HEK293 (cell line): ENCODE measurements at regions not wholly inside any gene's neighbourhood (a gene's known extent, or its start where the extent isn't known, plus 50 kb on each side); places are given as distances from the start of the nearest gene placed in this dataset.

Experiments
- CTCF ChIA-PET: fragments of 350-600 bp; formaldehyde crosslinking; extraction: SDS; loops from one replicate; lab custom pipeline; 2021; ENCODE audit warnings: antibody characterized with exemption; lab: Yijun Ruan, JAX
- POLR2A ChIA-PET: fragments of 300-600 bp; formaldehyde crosslinking; extraction: SDS; loops from one replicate; lab custom pipeline; 2020; ENCODE audit warnings: antibody characterized with exemption, inconsistent platforms; lab: Yijun Ruan, JAX
- H3K27ac ChIP-seq: fragments of 200-500 bp; sonication (Bioruptor generic); 2 replicates; pipeline ENCODE4 v1.5.1; 2014; ENCODE audit warnings: low read depth, low read length, control low read depth, inconsistent platforms; ENCODE audit errors: extremely low read depth
- H3K36me3 ChIP-seq, 2 experiments: fragments of 200-500 bp in 1 of 2; sonication (Bioruptor generic) in 1 of 2; 1 replicate in 1 of 2; 2 replicates in 1 of 2; pipeline ENCODE4 v1.5.1; 2014 to 2017; ENCODE audit warnings: inconsistent platforms in 2 of 2, low read length in 2 of 2; ENCODE audit not compliant: control insufficient read depth in 2 of 2, insufficient read depth in 1 of 2
- H3K4me1 ChIP-seq: fragments of 200-500 bp; sonication (Bioruptor generic); 2 replicates; pipeline ENCODE4 v1.5.1; 2014; ENCODE audit warnings: mild to moderate bottlenecking, low read length, inconsistent platforms; ENCODE audit not compliant: control insufficient read depth, insufficient read depth
- H3K4me3 ChIP-seq: 2 replicates; pipeline ENCODE4 v1.5.1; 2011; ENCODE audit warnings: low read depth, mild to moderate bottlenecking, control low read depth, low read length, moderate library complexity
- H3K9me3 ChIP-seq: fragments of 200-500 bp; sonication (Bioruptor generic); 2 replicates; pipeline ENCODE4 v1.5.1; 2014; ENCODE audit warnings: low read depth, low read length, inconsistent platforms; ENCODE audit not compliant: control insufficient read depth, insufficient read depth
- BCL11B ChIP-seq: fragments of 450-650 bp; formaldehyde crosslinking; IDR thresholded peaks from 2 replicates; pipeline ENCODE4 v1.5.1; 2016; ENCODE audit warnings: low read depth, missing biosample characterization, missing genetic modification characterization
- GLIS1 ChIP-seq: fragments of 450-650 bp; formaldehyde crosslinking; IDR thresholded peaks from 2 replicates; pipeline ENCODE4 v1.5.1; 2016; ENCODE audit warnings: missing biosample characterization, missing genetic modification characterization
- KLF7 ChIP-seq: fragments of 450-650 bp; formaldehyde crosslinking; IDR thresholded peaks from 2 replicates; pipeline ENCODE4 v1.5.1; 2016; ENCODE audit warnings: missing biosample characterization, missing genetic modification characterization, borderline replicate concordance
- KLF9 ChIP-seq: fragments of 450-650 bp; formaldehyde crosslinking; IDR thresholded peaks from 2 replicates; pipeline ENCODE4 v1.5.1; 2016; ENCODE audit warnings: missing biosample characterization, missing genetic modification characterization, low read depth
- OVOL3 ChIP-seq: fragments of 450-650 bp; formaldehyde crosslinking; IDR thresholded peaks from 2 replicates; pipeline ENCODE4 v1.5.1; 2016; ENCODE audit warnings: missing biosample characterization, missing genetic modification characterization
- PRDM6 ChIP-seq: fragments of 450-650 bp; formaldehyde crosslinking; IDR thresholded peaks from 2 replicates; pipeline ENCODE4 v1.5.1; 2017; ENCODE audit warnings: missing biosample characterization, missing genetic modification characterization
- SALL2 ChIP-seq: fragments of 450-650 bp; formaldehyde crosslinking; IDR thresholded peaks from 2 replicates; pipeline ENCODE4 v1.5.0; 2017; ENCODE audit warnings: missing biosample characterization, mild to moderate bottlenecking, missing genetic modification characterization, borderline replicate concordance
- SCRT1 ChIP-seq: fragments of 450-650 bp; formaldehyde crosslinking; IDR thresholded peaks from 2 replicates; pipeline ENCODE4 v1.5.1; 2016; ENCODE audit warnings: missing biosample characterization, missing genetic modification characterization, borderline replicate concordance
- SP3 ChIP-seq: fragments of 450-650 bp; formaldehyde crosslinking; IDR thresholded peaks from 2 replicates; pipeline ENCODE4 v1.5.1; 2016; ENCODE audit warnings: missing biosample characterization, missing genetic modification characterization
- TRIM28 ChIP-seq: IDR thresholded peaks from 2 replicates; pipeline ENCODE4 v1.6.1; 2011; ENCODE audit warnings: low read length, control low read depth, borderline replicate concordance
- ZBTB1 ChIP-seq: fragments of 450-650 bp; formaldehyde crosslinking; IDR thresholded peaks from 2 replicates; pipeline ENCODE4 v1.5.1; 2016; ENCODE audit warnings: missing biosample characterization, missing genetic modification characterization
- ZBTB8A ChIP-seq: fragments of 450-650 bp; formaldehyde crosslinking; IDR thresholded peaks from 2 replicates; pipeline ENCODE4 v1.5.1; 2016; ENCODE audit warnings: missing biosample characterization, missing genetic modification characterization
- ZIC2 ChIP-seq: fragments of 450-650 bp; formaldehyde crosslinking; IDR thresholded peaks from 2 replicates; pipeline ENCODE4 v1.5.1; 2016; ENCODE audit warnings: missing biosample characterization, missing genetic modification characterization
- ZNF10 ChIP-seq: fragments of 450-650 bp; formaldehyde crosslinking; IDR thresholded peaks from 2 replicates; pipeline ENCODE4 v1.5.1; 2017; ENCODE audit warnings: missing biosample characterization, missing genetic modification characterization
- ZNF146 ChIP-seq: fragments of 450-650 bp; formaldehyde crosslinking; IDR thresholded peaks from 2 replicates; pipeline ENCODE4 v1.5.1; 2016; ENCODE audit warnings: missing biosample characterization, missing genetic modification characterization
- ZNF211 ChIP-seq: fragments of 450-650 bp; formaldehyde crosslinking; IDR thresholded peaks from 2 replicates; pipeline ENCODE4 v1.5.1; 2016; ENCODE audit warnings: low read depth, missing biosample characterization, missing genetic modification characterization
- ZNF335 ChIP-seq: fragments of 450-650 bp; formaldehyde crosslinking; conservative IDR thresholded peaks from 2 replicates; pipeline ENCODE4 v1.5.1; 2016; ENCODE audit warnings: missing biosample characterization, missing genetic modification characterization
- ZNF350 ChIP-seq: fragments of 450-650 bp; formaldehyde crosslinking; IDR thresholded peaks from 2 replicates; pipeline ENCODE4 v1.5.0; 2017; ENCODE audit warnings: missing biosample characterization, mild to moderate bottlenecking, missing genetic modification characterization
- ZNF394 ChIP-seq: fragments of 450-650 bp; formaldehyde crosslinking; IDR thresholded peaks from 2 replicates; pipeline ENCODE4 v1.5.1; 2016; ENCODE audit warnings: missing biosample characterization, missing genetic modification characterization, mild to moderate bottlenecking, moderate library complexity, borderline replicate concordance
- ZNF426 ChIP-seq: fragments of 450-650 bp; formaldehyde crosslinking; IDR thresholded peaks from 2 replicates; pipeline ENCODE4 v1.5.1; 2017; ENCODE audit warnings: missing biosample characterization, missing genetic modification characterization, mild to moderate bottlenecking, inconsistent platforms, moderate library complexity
- ZNF518A ChIP-seq: fragments of 450-650 bp; formaldehyde crosslinking; conservative IDR thresholded peaks from 2 replicates; pipeline ENCODE4 v1.5.1; 2016; ENCODE audit warnings: low read depth, missing biosample characterization, missing genetic modification characterization
- ZNF529 ChIP-seq: fragments of 450-650 bp; formaldehyde crosslinking; IDR thresholded peaks from 2 replicates; pipeline ENCODE4 v1.5.1; 2017; ENCODE audit warnings: missing genetic modification characterization, missing biosample characterization; ENCODE audit not compliant: insufficient replicate concordance
- ZNF558 ChIP-seq: fragments of 450-650 bp; formaldehyde crosslinking; IDR thresholded peaks from 2 replicates; pipeline ENCODE4 v1.5.1; 2016; ENCODE audit warnings: missing biosample characterization, missing genetic modification characterization
- ZNF626 ChIP-seq: fragments of 450-650 bp; sonication (Bioruptor Pico); formaldehyde crosslinking; IDR thresholded peaks from 2 replicates; pipeline ENCODE4 v1.5.1; 2018; ENCODE audit warnings: missing biosample characterization, missing genetic modification characterization, inconsistent platforms
- ZNF837 ChIP-seq: fragments of 450-650 bp; formaldehyde crosslinking; IDR thresholded peaks from 2 replicates; pipeline ENCODE4 v1.5.1; 2016; ENCODE audit warnings: missing biosample characterization, missing genetic modification characterization
- ZSCAN5A ChIP-seq: fragments of 450-650 bp; formaldehyde crosslinking; IDR thresholded peaks from 2 replicates; pipeline ENCODE4 v1.5.1; 2016; ENCODE audit warnings: missing biosample characterization, missing genetic modification characterization

GRCh38 chr18:66209656-66210055 lies 394.2 kb downstream of the CDH19 start (continued):
- TF ChIP-seq ZNF518A (tag by site-specific recombination) (no peak), ZNF350 (tag by site-specific recombination) (no peak), ZNF626 (no peak), TRIM28 (no peak), SCRT1 (tag by site-specific recombination) (no peak), PRDM6 (tag by site-specific recombination) (no peak), KLF7 (tag by site-specific recombination) (no peak), ZNF426 (tag by site-specific recombination) (no peak), GLIS1 (tag by site-specific recombination) (no peak), SP3 (tag by site-specific recombination) (no peak), ZNF394 (no peak), ZNF10 (tag by site-specific recombination) (no peak), ZNF558 (tag by site-specific recombination) (no peak), ZBTB8A (no peak), ZNF529 (no peak), ZNF146 (tag by site-specific recombination) (no peak)
- TF ChIP-seq, all 188 proteins: peak for 0

GRCh38 chr18:66196805-66197204 lies 407.1 kb downstream of the CDH19 start:
- no peaks in the 10 kb centered on the region for H3K9me3 ChIP-seq
- no peaks in the 10 kb centered on the region for H3K36me3 ChIP-seq
- TF ChIP-seq ZBTB1 (tag by site-specific recombination) (no peak), ZNF837 (tag by site-specific recombination) (no peak), ZIC2 (tag by site-specific recombination) (no peak), KLF9 (tag by site-specific recombination) (no peak), ZNF426 (tag by site-specific recombination) (no peak), OVOL3 (tag by site-specific recombination) (no peak), ZSCAN5A (tag by site-specific recombination) (no peak), BCL11B (tag by site-specific recombination) (no peak), SALL2 (no peak), ZNF335 (tag by site-specific recombination) (no peak), ZNF211 (no peak), GLIS1 (tag by site-specific recombination) (no peak), ZNF394 (no peak), ZNF626 (no peak)
- POLR2A ChIA-PET = no interaction called here
- CTCF ChIA-PET = no interaction called here
- H3K4me1 ChIP-seq = no peaks in the 10 kb centered on the region
- H3K4me3 ChIP-seq = no peak overlapping the region
- H3K27ac ChIP-seq = no peak overlapping the region
